GM08714 (cell line): ENCODE measurements at regions not wholly inside any gene's neighbourhood (a gene's known extent, or its start where the extent isn't known, plus 50 kb on each side); places are given as distances from the start of the nearest gene placed in this dataset.
"Not testable (repeated sequence)": the region's sequence is repeated elsewhere in the genome, so short reads cannot be mapped to it uniquely, and the experiment has no call there.

Experiments
- H3K4me3 ChIP-seq: fragments of 200-500 bp; sonication (Bioruptor generic); 2 replicates; pipeline ENCODE4 v1.5.1; 2014; ENCODE audit warnings: mild to moderate bottlenecking, low read length, inconsistent platforms
- ZNF274 ChIP-seq: IDR thresholded peaks from 2 replicates; pipeline ENCODE4 v1.6.1; 2012; ENCODE audit warnings: mild to moderate bottlenecking, low read depth, low read length

GRCh38 chr12:25328072-25328712 is 77.5 kb upstream of the KRAS start:
- no peak overlapping the region for H3K4me3 ChIP-seq
- no peak for TF ChIP-seq ZNF274

GRCh38 chr12:25327321-25327720 is 76.6 kb upstream of the KRAS start:
- TF ChIP-seq ZNF274 = no peak
- H3K4me3 ChIP-seq = no peak overlapping the region

- no peak for TF ChIP-seq ZNF274
- H3K4me3 ChIP-seq = no peak overlapping the region
Observed at GRCh38 chr12:25326326-25326725, 75.6 kb upstream of the KRAS start.

GRCh38 chr12:25324861-25325260 is 74.1 kb upstream of the KRAS start:
- no peak overlapping the region for H3K4me3 ChIP-seq
- no peak for TF ChIP-seq ZNF274

- no peak for TF ChIP-seq ZNF274
- H3K4me3 ChIP-seq = no peak overlapping the region; the same call in 1 of the 2 replicates
Observed at GRCh38 chr12:25323581-25323982, 72.9 kb upstream of the KRAS start.

GRCh38 chr12:25322918-25323531 is 72.3 kb upstream of the KRAS start:
- TF ChIP-seq ZNF274 = no peak
- H3K4me3 ChIP-seq = peak overlapping the region; percentile 20; the same call in 1 of the 2 replicates

- H3K4me3 ChIP-seq = peak overlapping the region; percentile 20; the same call in 1 of the 2 replicates
Observed at GRCh38 chr12:25322351-25322750, 71.6 kb upstream of the KRAS start.

GRCh38 chr12:25321772-25322171 is 71.0 kb upstream of the KRAS start:
- H3K4me3 ChIP-seq = no peak overlapping the region
- TF ChIP-seq ZNF274 = no peak

More at GRCh38 chr12:25322351-25322750, 71.6 kb upstream of the KRAS start:
- no peak for TF ChIP-seq ZNF274

GRCh38 chr12:25320123-25321006 is 69.6 kb upstream of the KRAS start:
- TF ChIP-seq ZNF274 = no peak
- H3K4me3 ChIP-seq = peak overlapping the region; percentile 14; the same call in 1 of the 2 replicates

- no peak overlapping the region for H3K4me3 ChIP-seq
- no peak for TF ChIP-seq ZNF274
Observed at GRCh38 chr12:25319233-25319984, 68.7 kb upstream of the KRAS start.

- no peak for TF ChIP-seq ZNF274
- H3K4me3 ChIP-seq = no peak overlapping the region
Observed at GRCh38 chr12:25317553-25317952, 66.8 kb upstream of the KRAS start.

- no peak for TF ChIP-seq ZNF274
- no peak overlapping the region for H3K4me3 ChIP-seq
Observed at GRCh38 chr12:25315388-25315787, 64.7 kb upstream of the KRAS start.

GRCh38 chr12:25313266-25313990 is 62.7 kb upstream of the KRAS start:
- H3K4me3 ChIP-seq = not testable (repeated sequence)
